SK-N-MC (cell line): ENCODE measurements at regions not wholly inside any gene's neighbourhood (a gene's known extent, or its start where the extent isn't known, plus 50 kb on each side); places are given as distances from the start of the nearest gene placed in this dataset.

Source experiments
- EZH2 ChIP-seq: fragments of 200-600 bp; sonication (generic); IDR thresholded peaks from one replicate; pipeline ENCODE4 v1.6.1; 2017; ENCODE audit warnings: antibody characterized with exemption
- FOXP2 ChIP-seq: optimal IDR thresholded peaks from 2 replicates; pipeline ENCODE3; 2011; ENCODE audit warnings: mild to moderate bottlenecking, moderate library complexity; ENCODE audit not compliant: insufficient read depth; ENCODE audit errors: extremely low read length, control extremely low read depth
- POLR2AphosphoS5 ChIP-seq: IDR thresholded peaks from 2 replicates; pipeline ENCODE4 v1.6.1; 2012; ENCODE audit warnings: mild to moderate bottlenecking, low read depth, low read length, borderline replicate concordance

- TF ChIP-seq EZH2 (no peak), POLR2AphosphoS5 (no peak), FOXP2 (no peak)
These were observed 109.6 kb upstream of the NDP start for GRCh38 chrX:44082829-44083228.
